GM23338 (cell line): ENCODE measurements at regions not wholly inside any gene's neighbourhood (a gene's known extent, or its start where the extent isn't known, plus 50 kb on each side); places are given as distances from the start of the nearest gene placed in this dataset.

Experiments used
- ATAC-seq: fragments of 200-7000 bp; cut with Tn5 transposase; 3 replicates; pipeline ENCODE4 v1.9.1; 2020
- DNase-seq: peaks from one replicate; pipeline ENCODE4 v3.0.0-alpha.2; 2015; ENCODE audit warnings: low spot score
- H2AFZ ChIP-seq: fragments of 200-600 bp; sonication (generic); 2 replicates; pipeline ENCODE4 v1.8.0; 2016; ENCODE audit warnings: antibody characterized with exemption, mild to moderate bottlenecking, moderate library complexity
- H3F3A ChIP-seq: fragments of 200-600 bp; sonication (generic); replicated peaks from 2 replicates; pipeline ENCODE4 v1.8.0; 2017; ENCODE audit warnings: antibody characterized with exemption, mixed run types, low read depth
- H3K27ac ChIP-seq: fragments of 200-600 bp; sonication (generic); 2 replicates; pipeline ENCODE4 v1.6.1; 2016; ENCODE audit warnings: low read depth
- H3K27me3 ChIP-seq: fragments of 200-600 bp; sonication (generic); 2 replicates; pipeline ENCODE4 v1.8.0; 2016; ENCODE audit warnings: mild to moderate bottlenecking, mixed run types, moderate library complexity; ENCODE audit not compliant: insufficient read depth
- H3K36me3 ChIP-seq: fragments of 200-600 bp; sonication (generic); 2 replicates; pipeline ENCODE4 v1.8.0; 2016; ENCODE audit warnings: mild to moderate bottlenecking; ENCODE audit not compliant: insufficient read depth
- H3K4me1 ChIP-seq: fragments of 200-600 bp; sonication (generic); 2 replicates; pipeline ENCODE4 v1.8.0; 2016; ENCODE audit warnings: mild to moderate bottlenecking, moderate library complexity; ENCODE audit not compliant: insufficient read depth
- H3K4me2 ChIP-seq: fragments of 200-600 bp; sonication (generic); 2 replicates; pipeline ENCODE4 v1.7.1; 2017; ENCODE audit warnings: mixed run types
- H3K4me3 ChIP-seq: fragments of 200-600 bp; sonication (generic); 2 replicates; pipeline ENCODE4 v1.6.1; 2016; ENCODE audit warnings: mixed run types
- H3K79me2 ChIP-seq: fragments of 200-600 bp; sonication (generic); replicated peaks from 2 replicates; pipeline ENCODE4 v1.8.0; 2017; ENCODE audit warnings: mild to moderate bottlenecking; ENCODE audit not compliant: insufficient read depth
- H3K9me2 ChIP-seq: fragments of 200-600 bp; sonication (generic); 2 replicates; pipeline ENCODE4 v1.8.0; 2017; ENCODE audit not compliant: insufficient read depth
- H4K20me1 ChIP-seq: fragments of 200-600 bp; sonication (generic); replicated peaks from 2 replicates; pipeline ENCODE4 v1.8.0; 2017; ENCODE audit warnings: mild to moderate bottlenecking; ENCODE audit not compliant: insufficient read depth
- H3K27ac Mint-ChIP-seq: 2 replicates; pipeline ENCODE4 v1.8.0; 2020; ENCODE audit warnings: inconsistent platforms, mild to moderate bottlenecking, moderate library complexity, mixed read lengths
- H3K27me3 Mint-ChIP-seq: 3 replicates; pipeline ENCODE4 v1.8.0; 2022; ENCODE audit warnings: low read depth, mild to moderate bottlenecking, moderate library complexity, mixed read lengths, inconsistent platforms; ENCODE audit not compliant: insufficient read depth, poor library complexity
- H3K36me3 Mint-ChIP-seq: 3 replicates; pipeline ENCODE4 v1.8.0; 2021; ENCODE audit warnings: low read depth, mild to moderate bottlenecking, inconsistent platforms, moderate library complexity, mixed read lengths
- H3K4me1 Mint-ChIP-seq: 3 replicates; pipeline ENCODE4 v1.8.0; 2020; ENCODE audit warnings: mild to moderate bottlenecking, inconsistent platforms, mixed read lengths
- H3K4me3 Mint-ChIP-seq: 3 replicates; pipeline ENCODE4 v1.8.0; 2021; ENCODE audit warnings: moderate library complexity, mild to moderate bottlenecking, inconsistent platforms, mixed read lengths
- H3K9me3 Mint-ChIP-seq: 3 replicates; pipeline ENCODE4 v1.8.0; 2020; ENCODE audit warnings: moderate library complexity, mild to moderate bottlenecking, inconsistent platforms, mixed read lengths
- CREB1 ChIP-seq: fragments of 250-450 bp; sonication (Bioruptor Pico); IDR thresholded peaks from 2 replicates; pipeline ENCODE4 v1.5.0; 2020; ENCODE audit warnings: low read depth, mild to moderate bottlenecking, moderate library complexity
- EZH2 ChIP-seq: fragments of 200-600 bp; sonication (generic); IDR thresholded peaks from one replicate; pipeline ENCODE4 v1.8.0; 2017; ENCODE audit warnings: antibody characterized with exemption, mild to moderate bottlenecking, low read depth; ENCODE audit not compliant: unreplicated experiment
- EZH2phosphoT487 ChIP-seq: fragments of 200-600 bp; sonication (generic); IDR thresholded peaks from one replicate; pipeline ENCODE4 v1.8.1; 2018; ENCODE audit warnings: antibody characterized with exemption; ENCODE audit not compliant: unreplicated experiment
- JUNB ChIP-seq: IDR thresholded peaks from one replicate; pipeline ENCODE4 v1.6.1; 2016; ENCODE audit warnings: antibody characterized with exemption; ENCODE audit not compliant: unreplicated experiment
- NANOG ChIP-seq: IDR thresholded peaks from 2 replicates; pipeline ENCODE4 v1.6.1; 2016; ENCODE audit warnings: antibody characterized with exemption, borderline replicate concordance
- POLR2AphosphoS5 ChIP-seq: IDR thresholded peaks from 2 replicates; pipeline ENCODE4 v1.6.1; 2016; ENCODE audit warnings: antibody characterized with exemption, low read depth
- ZNF331 ChIP-seq: fragments of 250-450 bp; sonication (Bioruptor Pico); IDR thresholded peaks from 2 replicates; pipeline ENCODE4 v1.5.0; 2020; ENCODE audit warnings: low read depth, mild to moderate bottlenecking, moderate library complexity
- TF ChIP-seq, protein P1 (sequence below): fragments of 250-450 bp; sonication (Bioruptor Pico); IDR thresholded peaks from 2 replicates; pipeline ENCODE4 v1.5.0; 2020; ENCODE audit warnings: mild to moderate bottlenecking, moderate library complexity
- TF ChIP-seq, protein P2 (sequence below), 2 experiments: fragments of 200-600 bp in 1 of 2; sonication (generic) in 1 of 2; conservative IDR thresholded peaks; 2 replicates each; pipeline versions ENCODE4 v1.5.1 to v1.6.1; 2016 to 2017; ENCODE audit warnings: antibody characterized with exemption in 2 of 2, low read depth in 2 of 2, mild to moderate bottlenecking in 2 of 2, moderate library complexity in 1 of 2
- TF ChIP-seq, protein P3 (sequence below): IDR thresholded peaks from 2 replicates; pipeline ENCODE4 v1.6.1; 2016; ENCODE audit warnings: antibody characterized with exemption
- TF ChIP-seq, protein P4 (sequence below): IDR thresholded peaks from one replicate; pipeline ENCODE4 v1.6.1; 2018; ENCODE audit warnings: antibody characterized with exemption; ENCODE audit not compliant: unreplicated experiment

DNA sequence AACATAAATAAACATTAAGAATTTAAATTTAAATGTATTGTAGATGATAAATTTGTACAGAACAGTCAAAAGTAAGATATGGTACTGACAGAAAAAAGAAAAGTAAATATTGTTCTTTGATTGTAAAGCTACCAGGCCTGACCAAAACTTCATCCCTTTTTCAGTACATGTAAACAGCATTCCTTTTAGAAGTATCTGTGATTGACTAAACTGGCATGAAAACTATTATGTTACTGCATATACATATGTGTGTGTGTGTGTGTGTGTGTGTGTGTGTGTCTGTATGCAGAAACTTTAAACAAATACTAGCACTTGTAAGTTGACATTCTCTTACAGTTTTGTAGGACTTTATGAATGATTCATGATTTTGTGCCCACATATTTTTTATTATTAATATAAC, 270.9 kb downstream of the C12orf50 start (continued):
- TF ChIP-seq, protein P1, sequence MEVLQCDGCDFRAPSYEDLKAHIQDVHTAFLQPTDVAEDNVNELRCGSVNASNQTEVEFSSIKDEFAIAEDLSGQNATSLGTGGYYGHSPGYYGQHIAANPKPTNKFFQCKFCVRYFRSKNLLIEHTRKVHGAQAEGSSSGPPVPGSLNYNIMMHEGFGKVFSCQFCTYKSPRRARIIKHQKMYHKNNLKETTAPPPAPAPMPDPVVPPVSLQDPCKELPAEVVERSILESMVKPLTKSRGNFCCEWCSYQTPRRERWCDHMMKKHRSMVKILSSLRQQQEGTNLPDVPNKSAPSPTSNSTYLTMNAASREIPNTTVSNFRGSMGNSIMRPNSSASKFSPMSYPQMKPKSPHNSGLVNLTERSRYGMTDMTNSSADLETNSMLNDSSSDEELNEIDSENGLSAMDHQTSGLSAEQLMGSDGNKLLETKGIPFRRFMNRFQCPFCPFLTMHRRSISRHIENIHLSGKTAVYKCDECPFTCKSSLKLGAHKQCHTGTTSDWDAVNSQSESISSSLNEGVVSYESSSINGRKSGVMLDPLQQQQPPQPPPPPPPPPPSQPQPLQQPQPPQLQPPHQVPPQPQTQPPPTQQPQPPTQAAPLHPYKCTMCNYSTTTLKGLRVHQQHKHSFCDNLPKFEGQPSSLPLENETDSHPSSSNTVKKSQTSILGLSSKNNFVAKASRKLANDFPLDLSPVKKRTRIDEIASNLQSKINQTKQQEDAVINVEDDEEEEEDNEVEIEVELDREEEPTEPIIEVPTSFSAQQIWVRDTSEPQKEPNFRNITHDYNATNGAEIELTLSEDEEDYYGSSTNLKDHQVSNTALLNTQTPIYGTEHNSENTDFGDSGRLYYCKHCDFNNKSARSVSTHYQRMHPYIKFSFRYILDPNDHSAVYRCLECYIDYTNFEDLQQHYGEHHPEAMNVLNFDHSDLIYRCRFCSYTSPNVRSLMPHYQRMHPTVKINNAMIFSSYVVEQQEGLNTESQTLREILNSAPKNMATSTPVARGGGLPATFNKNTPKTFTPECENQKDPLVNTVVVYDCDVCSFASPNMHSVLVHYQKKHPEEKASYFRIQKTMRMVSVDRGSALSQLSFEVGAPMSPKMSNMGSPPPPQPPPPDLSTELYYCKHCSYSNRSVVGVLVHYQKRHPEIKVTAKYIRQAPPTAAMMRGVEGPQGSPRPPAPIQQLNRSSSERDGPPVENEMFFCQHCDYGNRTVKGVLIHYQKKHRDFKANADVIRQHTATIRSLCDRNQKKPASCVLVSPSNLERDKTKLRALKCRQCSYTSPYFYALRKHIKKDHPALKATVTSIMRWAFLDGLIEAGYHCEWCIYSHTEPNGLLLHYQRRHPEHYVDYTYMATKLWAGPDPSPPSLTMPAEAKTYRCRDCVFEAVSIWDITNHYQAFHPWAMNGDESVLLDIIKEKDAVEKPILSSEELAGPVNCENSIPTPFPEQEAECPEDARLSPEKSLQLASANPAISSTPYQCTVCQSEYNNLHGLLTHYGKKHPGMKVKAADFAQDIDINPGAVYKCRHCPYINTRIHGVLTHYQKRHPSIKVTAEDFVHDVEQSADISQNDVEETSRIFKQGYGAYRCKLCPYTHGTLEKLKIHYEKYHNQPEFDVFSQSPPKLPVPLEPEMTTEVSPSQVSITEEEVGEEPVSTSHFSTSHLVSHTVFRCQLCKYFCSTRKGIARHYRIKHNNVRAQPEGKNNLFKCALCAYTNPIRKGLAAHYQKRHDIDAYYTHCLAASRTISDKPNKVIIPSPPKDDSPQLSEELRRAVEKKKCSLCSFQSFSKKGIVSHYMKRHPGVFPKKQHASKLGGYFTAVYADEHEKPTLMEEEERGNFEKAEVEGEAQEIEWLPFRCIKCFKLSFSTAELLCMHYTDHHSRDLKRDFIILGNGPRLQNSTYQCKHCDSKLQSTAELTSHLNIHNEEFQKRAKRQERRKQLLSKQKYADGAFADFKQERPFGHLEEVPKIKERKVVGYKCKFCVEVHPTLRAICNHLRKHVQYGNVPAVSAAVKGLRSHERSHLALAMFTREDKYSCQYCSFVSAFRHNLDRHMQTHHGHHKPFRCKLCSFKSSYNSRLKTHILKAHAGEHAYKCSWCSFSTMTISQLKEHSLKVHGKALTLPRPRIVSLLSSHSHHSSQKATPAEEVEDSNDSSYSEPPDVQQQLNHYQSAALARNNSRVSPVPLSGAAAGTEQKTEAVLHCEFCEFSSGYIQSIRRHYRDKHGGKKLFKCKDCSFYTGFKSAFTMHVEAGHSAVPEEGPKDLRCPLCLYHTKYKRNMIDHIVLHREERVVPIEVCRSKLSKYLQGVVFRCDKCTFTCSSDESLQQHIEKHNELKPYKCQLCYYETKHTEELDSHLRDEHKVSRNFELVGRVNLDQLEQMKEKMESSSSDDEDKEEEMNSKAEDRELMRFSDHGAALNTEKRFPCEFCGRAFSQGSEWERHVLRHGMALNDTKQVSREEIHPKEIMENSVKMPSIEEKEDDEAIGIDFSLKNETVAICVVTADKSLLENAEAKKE (CRISPR knock-in tag) = no peak
- TF ChIP-seq EZH2phosphoT487 = no peak

DNA sequence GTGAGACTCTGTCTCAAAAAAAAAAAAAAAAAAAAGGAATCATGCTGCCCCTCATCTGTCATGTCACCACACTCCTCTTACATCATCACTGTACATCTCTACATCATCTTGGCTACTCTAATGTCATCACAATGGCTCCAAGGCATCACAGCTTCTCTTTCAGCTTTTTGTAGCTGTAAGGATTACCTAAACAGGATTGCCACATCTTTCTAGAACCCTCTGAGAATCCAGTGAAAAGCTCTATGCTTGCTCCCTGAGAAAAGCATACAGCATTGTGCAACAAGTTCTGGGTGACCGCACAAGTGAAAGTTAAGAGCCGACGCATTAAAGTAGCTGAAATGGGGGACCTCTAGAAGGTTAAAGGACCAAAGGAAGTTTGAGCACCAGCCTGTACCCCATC, 272.5 kb downstream of the C12orf50 start:
- H3K27ac ChIP-seq = no peak overlapping the region
- H3K4me1 ChIP-seq = no peaks in the 10 kb centered on the region
- H3K4me2 ChIP-seq = no peak overlapping the region
- Mint-ChIP-seq H3K4me3 (no peak overlapping the region), H3K4me1 (no peaks in the 10 kb centered on the region; the same call in 2 of the 3 replicates), H3K36me3 (no peaks in the 10 kb centered on the region; the same call in 2 of the 3 replicates), H3K9me3 (0 out of 3 replicates have a peak, but pooled peaks cover 2% of the 10 kb centered on the region), H3K27ac (no peak overlapping the region), H3K27me3 (no peaks in the 10 kb centered on the region)
- ATAC-seq (no peak), DNase-seq (no peak)
- H3K4me3 ChIP-seq = no peak overlapping the region
- H3K9me2 ChIP-seq = no peaks in the 10 kb centered on the region
- H3K79me2 ChIP-seq = no peaks in the 10 kb centered on the region
- H4K20me1 ChIP-seq = no peaks in the 10 kb centered on the region
- no peaks in the 10 kb centered on the region for H3K36me3 ChIP-seq
- H2AFZ ChIP-seq = no peak overlapping the region
- H3F3A ChIP-seq = no peaks in the 10 kb centered on the region
- no peaks in the 10 kb centered on the region for H3K27me3 ChIP-seq
- TF ChIP-seq, protein P2, sequence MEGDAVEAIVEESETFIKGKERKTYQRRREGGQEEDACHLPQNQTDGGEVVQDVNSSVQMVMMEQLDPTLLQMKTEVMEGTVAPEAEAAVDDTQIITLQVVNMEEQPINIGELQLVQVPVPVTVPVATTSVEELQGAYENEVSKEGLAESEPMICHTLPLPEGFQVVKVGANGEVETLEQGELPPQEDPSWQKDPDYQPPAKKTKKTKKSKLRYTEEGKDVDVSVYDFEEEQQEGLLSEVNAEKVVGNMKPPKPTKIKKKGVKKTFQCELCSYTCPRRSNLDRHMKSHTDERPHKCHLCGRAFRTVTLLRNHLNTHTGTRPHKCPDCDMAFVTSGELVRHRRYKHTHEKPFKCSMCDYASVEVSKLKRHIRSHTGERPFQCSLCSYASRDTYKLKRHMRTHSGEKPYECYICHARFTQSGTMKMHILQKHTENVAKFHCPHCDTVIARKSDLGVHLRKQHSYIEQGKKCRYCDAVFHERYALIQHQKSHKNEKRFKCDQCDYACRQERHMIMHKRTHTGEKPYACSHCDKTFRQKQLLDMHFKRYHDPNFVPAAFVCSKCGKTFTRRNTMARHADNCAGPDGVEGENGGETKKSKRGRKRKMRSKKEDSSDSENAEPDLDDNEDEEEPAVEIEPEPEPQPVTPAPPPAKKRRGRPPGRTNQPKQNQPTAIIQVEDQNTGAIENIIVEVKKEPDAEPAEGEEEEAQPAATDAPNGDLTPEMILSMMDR (conservative IDR thresholded peaks at IDR 0.05; ENCODE audit: low read depth in 2 of 2) = no peak
- TF ChIP-seq CREB1 (CRISPR knock-in tag) (no peak), EZH2phosphoT487 (no peak), JUNB (no peak), ZNF331 (no peak), NANOG (no peak), POLR2AphosphoS5 (no peak), EZH2 (no peak)
- TF ChIP-seq, protein P3, sequence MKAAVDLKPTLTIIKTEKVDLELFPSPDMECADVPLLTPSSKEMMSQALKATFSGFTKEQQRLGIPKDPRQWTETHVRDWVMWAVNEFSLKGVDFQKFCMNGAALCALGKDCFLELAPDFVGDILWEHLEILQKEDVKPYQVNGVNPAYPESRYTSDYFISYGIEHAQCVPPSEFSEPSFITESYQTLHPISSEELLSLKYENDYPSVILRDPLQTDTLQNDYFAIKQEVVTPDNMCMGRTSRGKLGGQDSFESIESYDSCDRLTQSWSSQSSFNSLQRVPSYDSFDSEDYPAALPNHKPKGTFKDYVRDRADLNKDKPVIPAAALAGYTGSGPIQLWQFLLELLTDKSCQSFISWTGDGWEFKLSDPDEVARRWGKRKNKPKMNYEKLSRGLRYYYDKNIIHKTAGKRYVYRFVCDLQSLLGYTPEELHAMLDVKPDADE = no peak
- TF ChIP-seq, protein P4, sequence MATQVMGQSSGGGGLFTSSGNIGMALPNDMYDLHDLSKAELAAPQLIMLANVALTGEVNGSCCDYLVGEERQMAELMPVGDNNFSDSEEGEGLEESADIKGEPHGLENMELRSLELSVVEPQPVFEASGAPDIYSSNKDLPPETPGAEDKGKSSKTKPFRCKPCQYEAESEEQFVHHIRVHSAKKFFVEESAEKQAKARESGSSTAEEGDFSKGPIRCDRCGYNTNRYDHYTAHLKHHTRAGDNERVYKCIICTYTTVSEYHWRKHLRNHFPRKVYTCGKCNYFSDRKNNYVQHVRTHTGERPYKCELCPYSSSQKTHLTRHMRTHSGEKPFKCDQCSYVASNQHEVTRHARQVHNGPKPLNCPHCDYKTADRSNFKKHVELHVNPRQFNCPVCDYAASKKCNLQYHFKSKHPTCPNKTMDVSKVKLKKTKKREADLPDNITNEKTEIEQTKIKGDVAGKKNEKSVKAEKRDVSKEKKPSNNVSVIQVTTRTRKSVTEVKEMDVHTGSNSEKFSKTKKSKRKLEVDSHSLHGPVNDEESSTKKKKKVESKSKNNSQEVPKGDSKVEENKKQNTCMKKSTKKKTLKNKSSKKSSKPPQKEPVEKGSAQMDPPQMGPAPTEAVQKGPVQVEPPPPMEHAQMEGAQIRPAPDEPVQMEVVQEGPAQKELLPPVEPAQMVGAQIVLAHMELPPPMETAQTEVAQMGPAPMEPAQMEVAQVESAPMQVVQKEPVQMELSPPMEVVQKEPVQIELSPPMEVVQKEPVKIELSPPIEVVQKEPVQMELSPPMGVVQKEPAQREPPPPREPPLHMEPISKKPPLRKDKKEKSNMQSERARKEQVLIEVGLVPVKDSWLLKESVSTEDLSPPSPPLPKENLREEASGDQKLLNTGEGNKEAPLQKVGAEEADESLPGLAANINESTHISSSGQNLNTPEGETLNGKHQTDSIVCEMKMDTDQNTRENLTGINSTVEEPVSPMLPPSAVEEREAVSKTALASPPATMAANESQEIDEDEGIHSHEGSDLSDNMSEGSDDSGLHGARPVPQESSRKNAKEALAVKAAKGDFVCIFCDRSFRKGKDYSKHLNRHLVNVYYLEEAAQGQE = no peak
